HG02885 (cell line): ENCODE measurements at regions not wholly inside any gene's neighbourhood (a gene's known extent, or its start where the extent isn't known, plus 50 kb on each side); places are given as distances from the start of the nearest gene placed in this dataset.
"Not testable (repeated sequence)": the region's sequence is repeated elsewhere in the genome, so short reads cannot be mapped to it uniquely, and the experiment has no call there.

Experiments used
- ATAC-seq: cut with Tn5 transposase; IDR thresholded peaks from one replicate; pipeline ENCODE4 v1.9.1; 2021; ENCODE audit warnings: mild to moderate bottlenecking; ENCODE audit not compliant: unreplicated experiment, poor library complexity

DNA sequence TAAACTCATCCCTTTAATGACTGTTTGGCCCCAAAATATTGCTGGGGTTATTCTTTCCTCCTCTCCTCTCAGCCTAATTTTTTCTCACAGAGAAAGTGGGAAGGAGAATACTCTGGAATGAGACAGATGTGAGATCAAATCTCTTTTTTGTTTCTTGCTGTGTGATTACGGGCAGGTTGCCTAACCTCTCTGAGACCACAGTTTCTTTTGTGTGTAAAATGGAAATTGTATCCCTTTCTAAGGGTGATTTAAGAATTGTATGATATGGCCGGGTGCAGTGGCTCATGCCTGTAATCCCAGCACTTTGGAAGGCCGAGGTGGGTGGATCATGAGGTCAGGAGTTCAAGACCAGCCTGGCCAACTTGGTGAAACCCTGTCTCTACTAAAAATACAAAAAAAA, 111.5 kb upstream of the MRPS22 start:
- not testable (repeated sequence) for ATAC-seq

DNA sequence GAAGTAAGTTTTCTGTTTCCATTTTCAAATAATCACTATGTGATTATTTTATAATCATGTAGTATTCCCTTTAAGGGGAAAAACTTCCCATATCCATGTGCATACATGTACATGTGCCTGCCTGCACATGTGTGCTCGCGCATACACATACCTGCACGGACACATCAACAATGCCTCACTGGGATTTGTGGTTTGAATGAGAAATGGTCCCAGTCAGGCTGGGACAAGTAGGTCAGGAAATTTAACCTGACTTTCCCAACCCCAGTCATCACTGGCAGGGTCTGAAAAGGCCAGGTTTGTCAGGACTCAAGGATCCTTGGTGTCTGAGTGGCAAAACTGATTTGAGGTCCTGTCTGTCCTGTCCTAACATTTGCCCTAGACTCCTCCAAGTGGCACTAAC, 109.3 kb upstream of the MRPS22 start:
- ATAC-seq, result no peak

DNA sequence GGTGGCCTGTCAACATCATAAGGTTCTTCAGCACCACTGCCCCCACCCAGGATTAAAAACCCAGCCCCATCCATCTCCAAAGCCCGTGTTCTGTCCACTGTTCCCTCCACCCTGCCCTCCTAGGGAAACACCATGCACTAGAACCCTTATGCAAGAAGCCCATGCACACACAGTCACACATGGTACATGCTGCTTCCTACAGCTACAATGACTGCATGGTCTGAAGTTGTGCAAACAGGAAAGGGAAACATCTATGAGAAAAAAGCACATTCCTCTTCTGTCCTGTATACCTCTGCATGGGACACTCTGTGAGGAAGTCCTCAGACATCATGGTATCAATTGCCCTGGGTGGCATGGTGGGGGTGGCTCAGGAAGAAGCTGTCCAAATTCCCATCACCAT, 108.6 kb upstream of the MRPS22 start:
- no peak for ATAC-seq

DNA sequence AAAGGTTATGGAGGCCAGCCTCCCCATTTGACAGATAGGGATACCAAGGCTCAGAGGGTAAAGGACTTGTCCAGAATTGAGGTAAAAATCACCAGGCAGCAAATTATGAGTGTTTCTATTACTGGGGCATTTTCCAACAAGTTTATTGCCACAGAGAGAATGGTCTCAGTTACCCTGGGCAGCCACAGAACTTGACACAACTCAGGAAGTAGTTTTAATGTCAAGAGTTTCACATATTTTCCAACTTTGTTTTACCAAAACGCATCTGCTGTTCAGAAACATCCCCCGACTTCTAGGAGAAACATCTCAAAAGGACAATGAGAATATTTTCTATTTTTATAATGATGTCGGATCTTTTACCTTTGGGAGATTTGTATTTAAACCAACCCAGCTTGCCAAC, 107.5 kb upstream of the MRPS22 start:
- no peak for ATAC-seq

DNA sequence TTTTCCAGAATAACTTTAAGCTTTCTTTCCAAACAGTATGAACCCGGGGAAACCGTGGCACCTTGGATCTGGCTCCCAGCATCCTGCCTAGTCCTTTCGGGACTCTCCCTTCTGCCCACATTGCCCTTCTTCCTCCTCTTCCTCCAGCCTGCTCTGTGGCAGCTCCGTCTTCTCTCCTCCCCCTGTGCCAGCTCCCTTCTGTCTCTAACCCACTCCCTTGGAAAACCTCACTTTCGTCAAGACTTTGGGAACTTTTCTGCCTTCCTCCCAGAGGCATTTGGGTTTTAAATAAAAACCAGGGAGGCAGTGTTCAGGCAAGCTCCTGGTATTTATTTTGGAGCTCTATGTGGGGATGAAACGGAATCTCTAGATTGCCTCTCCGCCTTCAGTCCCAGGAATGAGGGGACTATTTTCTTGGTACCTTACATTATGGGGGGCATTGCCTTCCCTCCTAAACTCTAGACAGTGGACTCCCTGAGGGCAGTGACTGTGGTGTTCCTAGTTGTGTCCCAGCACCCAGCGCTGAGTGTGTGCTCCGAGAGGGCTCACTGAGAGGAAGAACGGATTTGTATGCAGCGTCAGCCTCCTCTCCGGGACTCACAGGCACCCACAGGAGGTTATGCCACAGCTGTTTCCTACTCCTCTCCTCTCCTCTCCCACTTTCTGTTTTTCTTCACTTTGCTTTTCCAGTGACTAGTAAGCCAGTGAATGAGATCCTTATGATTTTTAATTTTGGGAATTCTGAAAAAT, 105.4 kb upstream of the MRPS22 start:
- no peak for ATAC-seq

DNA sequence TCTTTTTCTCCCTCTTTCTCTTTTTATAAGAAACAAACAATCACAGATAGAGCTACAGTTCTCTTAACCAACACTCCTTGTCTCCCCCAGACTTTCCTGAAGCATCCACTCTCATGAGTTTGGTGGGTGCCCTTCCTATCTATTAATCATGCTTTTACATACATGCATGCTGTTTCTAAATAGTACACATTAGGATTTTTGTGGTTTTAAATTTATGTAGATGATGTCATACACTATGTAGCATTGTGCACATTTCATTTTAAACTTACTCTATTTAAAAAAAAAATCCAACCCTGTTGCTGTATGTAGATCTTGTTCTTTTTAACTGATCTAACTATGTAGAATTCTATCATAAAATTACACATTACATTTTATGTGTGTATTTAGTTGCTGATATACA, 104.3 kb upstream of the MRPS22 start:
- ATAC-seq, result no peak

DNA sequence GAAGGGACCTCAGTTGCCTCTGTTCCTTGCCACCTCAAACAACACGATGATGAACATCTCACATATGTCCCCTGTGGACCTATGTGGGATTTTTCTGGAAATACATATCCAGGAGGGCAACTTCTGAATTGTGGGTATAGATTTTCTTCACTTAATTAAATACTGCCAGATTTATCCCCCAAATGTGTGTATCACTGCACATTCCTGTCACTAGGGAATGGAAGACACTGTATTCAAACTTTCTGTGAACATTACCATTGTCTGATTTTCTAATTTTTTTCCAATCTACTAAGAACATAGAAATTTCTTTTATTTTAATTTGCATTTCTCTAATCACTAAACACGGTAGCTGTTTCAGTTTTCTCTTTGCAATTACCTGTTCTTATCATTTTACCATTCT, 102.0 kb upstream of the MRPS22 start:
- ATAC-seq, result no peak

DNA sequence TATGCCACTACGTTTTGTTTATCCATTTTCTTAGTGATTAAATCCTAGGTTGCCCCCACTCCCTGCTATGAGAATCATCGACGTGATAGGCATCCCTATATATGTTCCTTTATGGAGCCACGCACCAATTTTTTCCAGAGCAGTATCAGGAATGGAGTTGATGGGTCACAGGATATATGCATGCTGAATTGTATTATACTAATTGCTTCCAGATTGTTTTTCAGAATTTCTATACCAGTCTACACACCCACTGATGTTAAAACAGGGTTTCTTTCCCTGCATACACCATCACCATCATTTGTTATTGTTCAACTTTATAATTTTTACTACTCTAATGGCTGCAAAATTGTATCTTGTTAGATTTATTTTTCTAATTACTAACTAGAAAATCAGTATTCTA, 100.1 kb upstream of the MRPS22 start:
- no peak for ATAC-seq

DNA sequence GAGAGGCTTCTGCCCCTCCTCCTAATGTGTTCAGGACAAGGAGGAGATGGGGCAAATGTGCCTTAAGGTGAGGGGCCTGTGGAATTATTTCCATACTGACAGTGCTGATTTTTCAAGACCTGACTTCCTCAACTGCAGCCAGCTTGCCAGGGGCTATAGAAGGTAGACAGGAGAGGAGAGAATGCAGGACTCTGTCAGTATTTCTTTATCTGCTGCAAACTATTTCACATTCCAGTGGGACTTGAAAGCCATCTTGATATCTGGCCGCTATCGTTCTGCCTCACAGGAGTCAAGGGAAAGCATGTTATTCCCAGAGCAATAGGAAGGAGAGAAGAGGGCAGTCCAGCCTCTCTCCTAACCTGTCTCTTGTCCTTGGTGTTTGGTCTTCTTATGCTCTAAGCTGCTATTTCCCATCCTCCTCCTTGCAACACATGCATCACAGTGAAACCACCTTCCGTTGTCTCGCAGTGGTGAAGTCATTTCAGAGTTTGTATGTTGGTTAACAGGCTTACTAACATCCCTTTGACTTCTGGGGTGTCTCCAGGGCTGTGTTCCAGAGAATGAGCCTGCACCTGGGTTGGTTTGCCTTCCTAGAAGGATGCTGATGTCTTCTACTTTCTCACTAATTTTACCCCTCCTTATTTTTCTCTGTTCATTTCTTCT, 95.1 kb upstream of the MRPS22 start:
- ATAC-seq, result no peak

DNA sequence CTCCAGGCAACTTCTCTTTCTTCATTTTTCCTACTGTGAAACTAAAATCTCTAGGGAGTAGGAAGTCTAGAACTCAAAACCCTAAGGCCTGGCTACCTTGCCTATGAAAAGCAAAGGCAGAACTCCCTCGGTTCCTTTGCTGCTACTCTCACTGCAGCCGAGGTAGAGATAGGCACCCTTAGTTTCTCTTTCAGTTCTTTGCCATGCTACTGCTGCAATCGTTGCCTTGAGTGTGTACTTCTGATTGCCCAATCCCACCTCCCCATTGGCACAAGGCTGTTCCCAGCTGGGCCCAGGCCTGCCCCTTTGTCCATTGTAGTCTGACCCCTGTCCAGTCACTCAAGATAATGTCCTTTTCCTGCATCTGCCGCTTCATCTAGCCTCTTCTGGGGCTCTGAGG, 92.3 kb upstream of the MRPS22 start:
- no peak for ATAC-seq

DNA sequence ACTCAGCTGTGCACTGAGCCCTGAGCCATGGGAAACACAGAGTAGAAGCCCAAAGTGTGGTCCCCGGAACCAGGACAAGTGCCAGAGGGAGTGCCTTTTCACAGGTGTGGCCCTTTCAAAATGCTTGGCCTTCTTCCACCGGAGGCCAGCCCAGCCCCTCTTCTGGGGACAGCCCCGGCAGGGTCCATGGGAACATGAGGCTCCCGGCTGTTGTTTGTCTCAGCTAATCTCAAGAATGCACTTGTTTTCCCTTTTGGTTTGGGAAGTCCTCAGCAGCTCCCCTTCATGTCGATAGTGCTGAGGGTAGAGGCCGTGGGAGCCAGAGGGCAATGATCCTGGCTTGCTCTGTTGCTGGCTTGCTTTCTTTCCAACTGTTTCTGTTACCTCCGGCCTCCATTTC, 91.1 kb upstream of the MRPS22 start:
- no peak for ATAC-seq

DNA sequence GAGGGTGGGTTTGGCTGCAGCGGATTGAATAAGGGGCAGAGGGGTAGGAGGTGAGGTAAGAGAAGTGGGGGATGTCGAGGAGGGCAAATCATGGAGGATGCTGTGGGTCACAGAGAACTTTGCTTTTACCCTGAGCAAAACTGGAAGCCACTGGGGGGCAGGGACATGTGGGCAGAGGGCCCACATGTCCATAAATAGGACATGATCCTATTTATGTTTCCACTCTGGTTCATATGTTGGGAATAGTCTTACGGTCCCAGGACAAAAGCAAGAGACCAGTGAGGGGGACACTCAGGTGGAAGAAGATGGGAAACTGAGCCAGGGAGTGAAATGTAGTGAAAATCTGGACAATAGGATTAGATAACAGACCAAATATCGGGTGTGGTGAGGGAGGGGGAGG, 85.5 kb upstream of the MRPS22 start:
- ATAC-seq, result no peak

DNA sequence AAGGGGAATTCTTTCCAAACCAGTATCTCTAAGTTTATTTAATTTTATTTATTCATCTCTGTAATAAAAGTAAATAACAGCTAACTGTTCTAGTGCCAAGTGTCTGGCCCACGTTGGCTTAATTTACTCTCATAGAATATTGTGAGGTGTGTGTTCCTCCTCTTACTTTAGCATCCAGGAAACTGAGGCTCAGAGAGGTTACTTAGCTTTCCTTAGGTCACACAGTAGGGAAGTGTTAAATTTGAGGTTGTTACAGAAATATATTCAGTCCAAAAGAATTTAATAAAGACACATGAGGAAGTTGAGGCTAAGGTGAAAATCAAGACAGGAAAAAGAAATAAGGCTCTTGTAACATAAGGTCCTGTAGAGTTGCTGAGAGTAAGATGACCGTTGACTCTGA, 84.4 kb upstream of the MRPS22 start:
- no peak for ATAC-seq

DNA sequence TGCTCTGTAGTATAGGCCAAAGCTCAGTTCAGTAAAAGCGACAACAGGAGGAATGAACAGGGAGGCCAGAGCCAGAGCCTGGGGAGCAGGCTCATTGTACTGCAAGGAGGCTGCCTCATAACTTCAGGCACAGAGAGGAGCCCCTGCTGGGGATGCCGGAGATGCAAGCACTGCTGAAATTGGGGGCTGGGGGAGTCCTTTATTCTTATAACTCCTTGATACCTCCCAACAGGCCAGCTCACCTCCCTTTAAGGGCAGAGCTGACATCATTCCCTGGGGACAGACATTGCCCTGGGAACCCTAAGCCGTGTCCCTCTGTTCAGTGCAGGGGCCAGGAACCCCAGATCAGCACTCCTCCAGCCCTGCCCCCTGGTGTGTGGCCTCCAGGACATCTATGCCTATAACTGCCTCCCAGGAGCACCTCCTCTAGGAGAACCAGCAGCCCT, 83.8 kb upstream of the MRPS22 start:
- ATAC-seq, result no peak

DNA sequence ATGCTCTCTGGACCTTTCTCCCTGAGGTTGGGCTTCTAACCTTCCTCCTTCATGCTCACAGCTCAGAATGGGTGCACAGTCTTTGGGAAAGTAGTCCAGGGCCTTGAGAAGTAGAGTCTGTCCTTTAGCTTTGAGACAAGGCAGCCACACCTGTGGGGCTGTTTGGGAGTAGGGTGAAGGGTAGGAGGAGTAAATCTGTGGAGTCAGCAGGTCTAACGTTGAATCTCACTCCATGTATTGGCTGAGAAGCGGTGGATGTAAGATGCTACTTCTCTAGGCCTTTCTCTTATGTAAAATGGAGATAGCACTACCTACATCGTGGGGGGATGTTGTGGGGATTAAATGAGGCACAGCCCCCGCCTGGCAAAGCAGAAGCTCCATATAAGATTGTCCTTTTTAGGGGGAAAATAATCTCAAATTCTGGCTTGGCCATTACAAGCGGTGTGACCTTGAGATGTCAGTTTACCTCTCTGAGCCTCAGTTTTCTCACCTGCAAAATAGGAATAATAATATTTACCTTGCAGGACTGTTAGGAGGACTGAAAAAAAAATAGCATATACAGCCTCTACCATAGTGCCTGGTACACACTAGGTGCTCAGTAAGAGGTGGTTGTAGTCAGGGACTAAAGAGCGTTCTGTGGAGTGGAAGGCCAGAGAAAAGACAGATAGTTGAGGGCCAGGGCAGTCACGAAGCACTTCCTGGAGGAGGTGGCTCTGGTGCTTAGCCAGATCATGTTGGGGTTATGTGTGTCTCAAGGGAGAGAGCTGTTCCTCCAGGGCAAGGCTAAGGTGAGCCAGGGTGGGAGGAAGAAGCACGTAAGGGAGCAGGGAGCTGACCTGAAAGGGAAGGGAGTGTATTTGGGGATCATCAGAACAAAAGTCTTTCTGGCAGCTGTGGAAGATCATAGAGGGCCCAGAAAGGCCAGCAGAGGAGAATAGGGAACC, 82.8 kb upstream of the MRPS22 start:
- ATAC-seq, result no peak

DNA sequence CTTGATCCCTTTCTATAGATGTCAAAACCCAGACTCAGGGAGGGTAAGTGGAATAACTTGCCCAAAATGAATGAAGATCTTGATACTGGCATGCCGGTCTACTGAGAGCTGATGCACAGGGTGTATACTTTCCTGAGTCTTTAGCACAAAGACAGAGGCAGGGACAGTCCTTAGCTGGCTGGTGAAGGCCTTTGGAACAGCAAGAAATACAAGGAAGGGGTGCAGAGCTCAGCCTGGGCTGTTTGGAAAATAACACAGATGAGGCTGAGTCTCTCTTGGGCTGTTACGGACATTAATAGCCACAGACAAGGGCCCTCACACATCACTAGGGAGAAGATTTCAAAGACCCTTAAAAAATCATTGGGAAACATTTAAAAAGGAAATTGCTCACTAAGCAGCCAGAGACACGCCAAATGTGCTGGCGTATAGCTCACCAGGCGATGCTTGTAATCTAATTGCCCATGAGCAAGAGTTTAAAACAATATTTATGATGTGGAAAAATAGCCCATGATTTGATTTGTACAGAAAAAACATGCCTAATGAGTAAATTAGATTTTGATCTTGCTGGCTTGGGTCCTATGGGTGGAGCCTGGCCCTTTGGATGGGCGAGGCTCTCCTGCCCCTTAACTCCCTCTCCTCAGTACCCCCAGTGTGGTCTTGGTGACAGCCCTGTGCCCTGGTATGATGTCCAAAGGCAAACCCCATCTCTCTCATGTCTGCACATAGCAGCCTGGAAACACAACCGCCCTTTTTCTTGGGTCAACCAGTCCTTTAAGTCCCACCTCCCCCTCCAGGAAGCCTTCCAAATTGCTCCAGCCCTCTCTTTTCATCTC, 81.8 kb upstream of the MRPS22 start:
- ATAC-seq, result no peak

DNA sequence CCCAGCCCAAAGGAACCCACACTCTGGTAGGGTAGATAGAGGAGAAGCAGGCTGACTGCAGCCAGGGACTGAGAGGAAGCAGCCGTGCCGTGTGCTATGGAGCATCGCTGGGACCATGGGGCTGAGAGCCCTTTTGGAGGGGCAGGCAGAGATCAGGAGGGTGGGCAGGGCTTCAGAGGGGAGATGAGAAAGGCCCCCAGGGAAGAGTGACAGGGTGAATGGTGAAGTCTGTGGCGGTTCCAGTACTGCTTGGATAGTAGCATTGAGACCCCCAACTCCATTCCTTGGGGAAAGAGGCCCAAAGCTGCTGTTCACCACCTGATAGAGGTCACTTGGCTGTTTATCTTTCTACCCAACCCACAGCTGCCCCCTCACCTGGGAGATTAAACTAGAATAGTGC, 80.0 kb upstream of the MRPS22 start:
- ATAC-seq, result no peak

DNA sequence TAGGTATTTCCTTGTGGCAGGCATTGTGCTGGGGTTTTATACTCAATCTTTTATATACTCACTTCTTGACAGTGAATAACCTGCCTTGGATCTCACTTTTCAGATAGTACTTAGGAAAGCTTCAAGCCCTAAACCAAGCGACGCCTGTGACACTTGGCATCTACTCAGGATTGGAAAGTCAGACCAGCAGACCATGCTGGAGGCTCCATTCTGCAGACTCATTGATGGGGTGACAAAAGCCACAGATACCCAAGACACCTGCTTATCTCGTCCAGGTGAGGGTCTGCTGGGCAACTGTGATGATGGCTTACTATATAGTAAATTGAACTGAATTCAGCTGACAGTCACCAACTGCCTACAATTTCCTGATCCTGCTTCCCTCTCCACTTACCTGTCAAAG, 79.4 kb upstream of the MRPS22 start:
- no peak for ATAC-seq

DNA sequence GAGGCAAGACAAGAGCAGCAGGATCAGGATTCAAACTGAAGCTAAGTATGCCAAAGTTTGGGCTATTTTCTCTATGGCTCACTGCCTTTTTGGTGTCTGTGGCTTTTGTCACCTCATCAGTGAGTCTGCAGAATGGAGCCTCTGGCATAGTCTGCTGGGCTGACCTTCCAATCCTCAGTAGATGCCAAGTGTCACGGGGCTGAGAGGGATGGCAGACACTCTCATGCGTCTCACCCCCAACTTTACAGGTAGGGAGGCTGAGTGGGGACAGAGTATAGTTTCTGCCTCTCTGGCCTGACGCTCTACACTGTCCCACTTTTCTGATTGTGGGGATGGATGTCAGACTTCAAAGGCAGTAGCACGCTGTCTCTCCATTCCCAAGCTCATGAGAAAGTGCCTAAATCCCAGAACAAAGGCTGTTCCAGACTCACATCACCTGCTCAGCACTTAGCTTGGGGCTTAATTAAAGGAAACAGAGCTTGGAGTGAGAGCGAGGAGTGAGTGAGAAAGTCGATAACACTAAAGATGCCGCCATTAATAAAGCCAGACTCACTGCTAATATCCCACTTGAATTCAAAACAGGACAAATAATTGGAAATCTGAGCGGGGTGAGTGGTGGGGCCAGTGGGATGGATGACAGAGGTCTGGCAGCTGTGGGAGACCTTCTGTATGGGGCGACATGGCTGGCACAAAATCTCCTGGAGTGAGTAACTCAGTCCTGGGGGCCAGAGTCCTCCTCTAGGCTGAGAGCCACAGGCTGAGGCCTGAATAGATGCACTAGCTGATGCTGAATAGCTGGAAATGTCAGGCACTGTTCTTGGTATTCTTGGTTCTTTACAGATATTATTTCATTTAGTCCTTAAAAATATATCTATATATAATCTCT, 78.4 kb upstream of the MRPS22 start:
- ATAC-seq, result no peak
